Liver (tissue), 3 donors: ENCODE measurements at regions not wholly inside any gene's neighbourhood (a gene's known extent, or its start where the extent isn't known, plus 50 kb on each side); places are given as distances from the start of the nearest gene placed in this dataset.

ENCODE experiments used
- EGR1 ChIP-seq, 2 donors: IDR thresholded peaks; 2 replicates each; pipeline ENCODE4 v1.6.1; 2016 to 2018; ENCODE audit warnings: antibody characterized with exemption in 2 of 2, low read depth in 2 of 2
- JUND ChIP-seq, 2 donors: IDR thresholded peaks; 2 replicates each; pipeline ENCODE4 v1.6.1; 2016; ENCODE audit warnings: antibody characterized with exemption in 2 of 2
- NR2F2 ChIP-seq: IDR thresholded peaks from 2 replicates; pipeline ENCODE4 v1.6.1; 2016; ENCODE audit warnings: antibody characterized with exemption
- RAD21 ChIP-seq, 2 donors: IDR thresholded peaks; 2 replicates each; pipeline ENCODE4 v1.6.1; 2016; ENCODE audit warnings: antibody characterized with exemption in 2 of 2, mild to moderate bottlenecking in 2 of 2
- TF ChIP-seq, protein P1 (sequence below): fragments of 150-350 bp; IDR thresholded peaks from 2 replicates; pipeline ENCODE4 v1.5.1; 2017; ENCODE audit warnings: improper control_type of control experiment, low read depth, low read length; ENCODE audit not compliant: missing input control
- TF ChIP-seq, protein P2 (sequence below): IDR thresholded peaks from 2 replicates; pipeline ENCODE4 v1.6.1; 2016; ENCODE audit warnings: antibody characterized with exemption, mild to moderate bottlenecking
- TF ChIP-seq, protein P3 (sequence below): IDR thresholded peaks from 2 replicates; pipeline ENCODE4 v1.6.1; 2016; ENCODE audit warnings: antibody characterized with exemption
- donor health status: healthy.
- donor health status: healthy.

DNA sequence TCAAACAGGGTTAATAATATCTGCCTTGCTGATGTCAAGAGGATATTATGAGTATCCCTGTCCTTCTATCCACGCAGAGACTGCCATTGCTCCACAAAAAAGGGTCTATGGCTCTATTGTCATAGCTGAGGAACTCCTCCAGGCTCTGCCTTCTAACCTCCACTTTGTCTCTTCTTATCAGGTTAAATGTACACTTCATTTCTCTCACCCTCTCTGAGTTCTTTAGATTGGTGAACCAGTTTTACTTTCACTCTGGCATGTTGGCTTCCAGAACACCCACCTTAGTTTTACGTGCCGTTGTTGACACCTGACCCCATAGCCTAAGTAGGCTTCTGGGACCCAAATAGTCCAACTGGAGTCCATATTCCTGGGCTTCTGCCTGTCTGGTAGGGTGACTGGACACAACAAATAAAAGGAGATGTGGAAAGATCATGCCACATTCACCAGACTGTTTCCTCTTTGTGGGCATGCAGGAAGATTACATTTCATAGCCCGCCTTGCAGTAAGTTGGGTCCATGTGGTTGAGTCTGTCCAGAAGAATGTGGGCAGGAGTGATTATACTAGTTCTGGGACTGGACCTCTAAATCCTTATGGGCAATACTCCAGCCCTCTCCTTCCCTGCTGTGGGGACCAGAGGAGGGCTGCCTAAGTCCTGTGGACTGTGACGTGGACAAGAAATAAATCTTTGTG is 350.4 kb upstream of the CLINT1 start:
- TF ChIP-seq, protein P1, sequence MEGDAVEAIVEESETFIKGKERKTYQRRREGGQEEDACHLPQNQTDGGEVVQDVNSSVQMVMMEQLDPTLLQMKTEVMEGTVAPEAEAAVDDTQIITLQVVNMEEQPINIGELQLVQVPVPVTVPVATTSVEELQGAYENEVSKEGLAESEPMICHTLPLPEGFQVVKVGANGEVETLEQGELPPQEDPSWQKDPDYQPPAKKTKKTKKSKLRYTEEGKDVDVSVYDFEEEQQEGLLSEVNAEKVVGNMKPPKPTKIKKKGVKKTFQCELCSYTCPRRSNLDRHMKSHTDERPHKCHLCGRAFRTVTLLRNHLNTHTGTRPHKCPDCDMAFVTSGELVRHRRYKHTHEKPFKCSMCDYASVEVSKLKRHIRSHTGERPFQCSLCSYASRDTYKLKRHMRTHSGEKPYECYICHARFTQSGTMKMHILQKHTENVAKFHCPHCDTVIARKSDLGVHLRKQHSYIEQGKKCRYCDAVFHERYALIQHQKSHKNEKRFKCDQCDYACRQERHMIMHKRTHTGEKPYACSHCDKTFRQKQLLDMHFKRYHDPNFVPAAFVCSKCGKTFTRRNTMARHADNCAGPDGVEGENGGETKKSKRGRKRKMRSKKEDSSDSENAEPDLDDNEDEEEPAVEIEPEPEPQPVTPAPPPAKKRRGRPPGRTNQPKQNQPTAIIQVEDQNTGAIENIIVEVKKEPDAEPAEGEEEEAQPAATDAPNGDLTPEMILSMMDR, result no peak
- TF ChIP-seq EGR1 (IDR thresholded peaks at IDR 0.05; ENCODE audit: low read depth in 2 of 2), result no peak
- TF ChIP-seq, protein P2, sequence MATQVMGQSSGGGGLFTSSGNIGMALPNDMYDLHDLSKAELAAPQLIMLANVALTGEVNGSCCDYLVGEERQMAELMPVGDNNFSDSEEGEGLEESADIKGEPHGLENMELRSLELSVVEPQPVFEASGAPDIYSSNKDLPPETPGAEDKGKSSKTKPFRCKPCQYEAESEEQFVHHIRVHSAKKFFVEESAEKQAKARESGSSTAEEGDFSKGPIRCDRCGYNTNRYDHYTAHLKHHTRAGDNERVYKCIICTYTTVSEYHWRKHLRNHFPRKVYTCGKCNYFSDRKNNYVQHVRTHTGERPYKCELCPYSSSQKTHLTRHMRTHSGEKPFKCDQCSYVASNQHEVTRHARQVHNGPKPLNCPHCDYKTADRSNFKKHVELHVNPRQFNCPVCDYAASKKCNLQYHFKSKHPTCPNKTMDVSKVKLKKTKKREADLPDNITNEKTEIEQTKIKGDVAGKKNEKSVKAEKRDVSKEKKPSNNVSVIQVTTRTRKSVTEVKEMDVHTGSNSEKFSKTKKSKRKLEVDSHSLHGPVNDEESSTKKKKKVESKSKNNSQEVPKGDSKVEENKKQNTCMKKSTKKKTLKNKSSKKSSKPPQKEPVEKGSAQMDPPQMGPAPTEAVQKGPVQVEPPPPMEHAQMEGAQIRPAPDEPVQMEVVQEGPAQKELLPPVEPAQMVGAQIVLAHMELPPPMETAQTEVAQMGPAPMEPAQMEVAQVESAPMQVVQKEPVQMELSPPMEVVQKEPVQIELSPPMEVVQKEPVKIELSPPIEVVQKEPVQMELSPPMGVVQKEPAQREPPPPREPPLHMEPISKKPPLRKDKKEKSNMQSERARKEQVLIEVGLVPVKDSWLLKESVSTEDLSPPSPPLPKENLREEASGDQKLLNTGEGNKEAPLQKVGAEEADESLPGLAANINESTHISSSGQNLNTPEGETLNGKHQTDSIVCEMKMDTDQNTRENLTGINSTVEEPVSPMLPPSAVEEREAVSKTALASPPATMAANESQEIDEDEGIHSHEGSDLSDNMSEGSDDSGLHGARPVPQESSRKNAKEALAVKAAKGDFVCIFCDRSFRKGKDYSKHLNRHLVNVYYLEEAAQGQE, result no peak
- TF ChIP-seq, protein P3, sequence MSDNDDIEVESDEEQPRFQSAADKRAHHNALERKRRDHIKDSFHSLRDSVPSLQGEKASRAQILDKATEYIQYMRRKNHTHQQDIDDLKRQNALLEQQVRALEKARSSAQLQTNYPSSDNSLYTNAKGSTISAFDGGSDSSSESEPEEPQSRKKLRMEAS, result no peak
- no peak for TF ChIP-seq NR2F2
- TF ChIP-seq RAD21 (IDR thresholded peaks at IDR 0.05), result no peak
- TF ChIP-seq JUND (IDR thresholded peaks at IDR 0.05), result no peak
